Superior temporal gyrus (tissue), 1 donor: ENCODE measurements at regions not wholly inside any gene's neighbourhood (a gene's known extent, or its start where the extent isn't known, plus 50 kb on each side); places are given as distances from the start of the nearest gene placed in this dataset.
"Not testable (repeated sequence)": the region's sequence is repeated elsewhere in the genome, so short reads cannot be mapped to it uniquely, and the experiment has no call there.

Source experiments
- DNase-seq: peaks from one replicate; pipeline ENCODE4 v3.0.0-alpha.2; 2016; ENCODE audit errors: extremely low spot score

- DNase-seq: no peak
Observed at GRCh38 chr20:43365691-43366090, 92.0 kb upstream of the SRSF6 start.

GRCh38 chr20:43364001-43364400 is 93.7 kb upstream of the SRSF6 start:
- no peak for DNase-seq

GRCh38 chr20:43363506-43363905 is 94.2 kb upstream of the SRSF6 start:
- DNase-seq: no peak

GRCh38 chr20:43361526-43361925 is 96.2 kb upstream of the SRSF6 start:
- DNase-seq: no peak

GRCh38 chr20:43360016-43360415 is 97.7 kb upstream of the SRSF6 start:
- DNase-seq: no peak

- DNase-seq: no peak
Observed at GRCh38 chr20:43358811-43359210, 98.9 kb upstream of the SRSF6 start.

- no peak for DNase-seq
Observed at GRCh38 chr20:43357352-43357751, 100.3 kb upstream of the SRSF6 start.

- DNase-seq: no peak
Observed at GRCh38 chr20:43355610-43356009, 102.1 kb upstream of the SRSF6 start.

- no peak for DNase-seq
Observed at GRCh38 chr20:43352996-43353395, 104.7 kb upstream of the SRSF6 start.

GRCh38 chr20:43350694-43351093 is 107.0 kb upstream of the SRSF6 start:
- not testable (repeated sequence) for DNase-seq

- no peak for DNase-seq
Observed at GRCh38 chr20:43349841-43350240, 107.9 kb upstream of the SRSF6 start.

- DNase-seq: not testable (repeated sequence)
Observed at GRCh38 chr20:43347839-43348238, 109.9 kb upstream of the SRSF6 start.

GRCh38 chr20:43345676-43346075 is 112.0 kb upstream of the SRSF6 start:
- no peak for DNase-seq

- DNase-seq: no peak
Observed at GRCh38 chr20:43341511-43341910, 116.2 kb upstream of the SRSF6 start.

- no peak for DNase-seq
Observed at GRCh38 chr20:43337036-43337435, 120.7 kb upstream of the SRSF6 start.

GRCh38 chr20:43334080-43334479 is 123.6 kb upstream of the SRSF6 start:
- no peak for DNase-seq

GRCh38 chr20:43331906-43332305 is 125.8 kb upstream of the SRSF6 start:
- DNase-seq: peak; percentile 26

- DNase-seq: no peak
Observed at GRCh38 chr20:43328697-43329096, 129.0 kb upstream of the SRSF6 start.

- not testable (repeated sequence) for DNase-seq
Observed at GRCh38 chr20:43327234-43327633, 130.5 kb upstream of the SRSF6 start.

- no peak for DNase-seq
Observed at GRCh38 chr20:43325926-43326325, 131.8 kb upstream of the SRSF6 start.

- DNase-seq: no peak
Observed at GRCh38 chr20:43323592-43323991, 133.9 kb upstream of the PTPRT start.

- DNase-seq: no peak
Observed at GRCh38 chr20:43322851-43323250, 133.1 kb upstream of the PTPRT start.

GRCh38 chr20:43320536-43320935 is 130.8 kb upstream of the PTPRT start:
- no peak for DNase-seq

- DNase-seq: no peak
Observed at GRCh38 chr20:43318755-43319297, 129.1 kb upstream of the PTPRT start.
